ENCODE measurements at regions not wholly inside any gene's neighbourhood (a gene's known extent, or its start where the extent isn't known, plus 50 kb on each side); places are given as distances from the start of the nearest gene placed in this dataset.

DNA sequence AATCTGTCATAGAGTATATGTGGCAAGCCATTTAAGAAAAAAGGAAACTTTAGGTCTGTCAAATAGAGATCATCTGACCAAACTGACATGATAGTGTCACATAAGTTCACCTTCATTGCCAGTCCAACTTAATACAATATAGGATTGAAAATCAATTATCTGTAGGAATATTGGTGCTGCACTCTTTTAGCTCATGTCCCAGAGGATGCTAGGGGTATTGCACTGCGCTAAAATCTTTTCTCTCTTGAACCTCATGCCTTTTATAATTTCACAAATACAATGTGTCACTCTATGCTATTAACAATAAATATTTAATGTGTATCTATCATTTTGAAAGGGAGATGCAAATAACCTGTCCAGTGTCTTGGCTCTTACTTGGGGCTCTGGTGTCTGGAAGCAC lies 72.4 kb upstream of the FAM120A start:
- 0 out of 2 replicates have a peak, but pooled peaks have one; percentile 1 for TF ChIP-seq RAD21 (IDR thresholded peaks at IDR 0.05; ENCODE audit: low read length)
- TF ChIP-seq SMC3 (IDR thresholded peaks at IDR 0.05; ENCODE audit: low read depth, low read length): no peak
- CTCF ChIA-PET: no interaction called here

More for the DNA sequence above, 72.4 kb upstream of the FAM120A start:
- Histone ChIP-seq H3K4ac (ENCODE audit: low read depth, low read length) (no peak overlapping the region), H3K9ac (ENCODE audit: low read depth, low read length) (no peak overlapping the region), H4K5ac (ENCODE audit: low read depth, low read length) (no peak overlapping the region), H3K36me3 (ENCODE audit: control insufficient read depth, insufficient read depth, low read length) (no peaks in the 10 kb centered on the region), H3K9me3 (ENCODE audit: control insufficient read depth, insufficient read depth, low read length) (no peaks in the 10 kb centered on the region), H3K27ac (ENCODE audit: insufficient read depth, low read length) (no peak overlapping the region), H3K56ac (ENCODE audit: extremely low read depth, insufficient read depth, low read length) (no peak overlapping the region), H3K4me2 (ENCODE audit: low read depth, low read length) (no peak overlapping the region), H4K20me1 (ENCODE audit: insufficient read depth, low read length) (no peaks in the 10 kb centered on the region), H2BK5ac (ENCODE audit: low read depth, low read length, poor library complexity, severe bottlenecking) (no peak overlapping the region), H2AFZ (replicated peaks; ENCODE audit: low read length, poor library complexity) (no peak overlapping the region), H2BK120ac (ENCODE audit: low read depth, low read length) (no peak overlapping the region), H3K9me1 (ENCODE audit: insufficient read depth, low read length) (no peaks in the 10 kb centered on the region), H3K27me3 (ENCODE audit: control insufficient read depth, insufficient read depth, low read length) (peaks cover 2% of the 10 kb centered on the region; the same call in 1 of the 2 replicates), H3K23ac (ENCODE audit: low read depth, low read length) (no peak overlapping the region), H4K8ac (ENCODE audit: low read depth in 2 of 2, low read length in 2 of 2) (no peak overlapping the region), H2BK15ac (ENCODE audit: low read depth, low read length) (no peak overlapping the region), H3K4me1 (ENCODE audit: control insufficient read depth, insufficient read depth, low read length) (no peaks in the 10 kb centered on the region), H3K14ac (replicated peaks; ENCODE audit: low read depth, low read length) (no peak overlapping the region), H2AK9ac (replicated peaks; ENCODE audit: low read depth, low read length, poor library complexity) (no peak overlapping the region), H2BK20ac (ENCODE audit: low read depth, low read length) (no peak overlapping the region), H3K79me1 (ENCODE audit: low read depth in 1 of 2, low read length in 2 of 2) (no peaks in the 10 kb centered on the region), H3K18ac (ENCODE audit: low read depth, low read length) (no peak overlapping the region), H2AK5ac (ENCODE audit: low read depth, low read length) (no peak overlapping the region), H3K4me3 (ENCODE audit: insufficient read depth, low read depth, low read length) (no peak overlapping the region), H4K91ac (ENCODE audit: insufficient read depth, low read depth, low read length) (no peak overlapping the region)
- no TSS peak for BruUV-seq (replicated peaks)
- dilution Hi-C loops (cut with HindIII; ENCODE audit: low sequenced_read_pairs, unreplicated experiment) (no loop called here), intact Hi-C loops (cut with micrococcal nuclease) (no loop called here), in situ Hi-C loops (cut with MboI; ENCODE audit: low sequenced_read_pairs) (no loop called here)
- no peak for ATAC-seq (ENCODE audit: low read depth)
- POLR2A ChIA-PET (ENCODE audit: unreplicated experiment): no interaction called here
- DNase-seq: no peak
- no CpG with 5 or more reads among the region's 1 CpG for WGBS, 2 experiments (ENCODE audit: extremely low coverage in 2 of 2, insufficient read length in 1 of 2)
